ENCODE measurements at regions not wholly inside any gene's neighbourhood (a gene's known extent, or its start where the extent isn't known, plus 50 kb on each side); places are given as distances from the start of the nearest gene placed in this dataset.
"Not testable (repeated sequence)": the region's sequence is repeated elsewhere in the genome, so short reads cannot be mapped to it uniquely, and the experiment has no call there.

DNA sequence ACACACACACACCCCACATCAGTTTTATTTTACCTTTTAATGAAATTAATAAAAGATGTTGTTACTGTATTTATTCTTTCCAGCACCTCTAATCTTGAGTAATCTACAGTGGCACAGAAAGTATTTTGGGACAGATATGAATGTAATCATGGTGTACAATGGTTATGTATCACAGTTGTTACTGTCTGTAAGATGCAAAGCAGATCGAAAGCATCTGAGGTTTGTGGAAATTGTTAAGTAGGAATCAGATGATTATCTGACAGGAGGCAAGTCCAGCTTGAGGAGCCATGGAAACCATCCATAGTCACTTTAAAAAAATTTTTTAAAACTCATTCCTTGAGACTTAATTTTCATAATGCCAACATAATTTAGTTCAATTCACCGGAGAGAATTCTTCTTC is 636.3 kb upstream of the MARCKS start:
- TF ChIP-seq, protein P1, sequence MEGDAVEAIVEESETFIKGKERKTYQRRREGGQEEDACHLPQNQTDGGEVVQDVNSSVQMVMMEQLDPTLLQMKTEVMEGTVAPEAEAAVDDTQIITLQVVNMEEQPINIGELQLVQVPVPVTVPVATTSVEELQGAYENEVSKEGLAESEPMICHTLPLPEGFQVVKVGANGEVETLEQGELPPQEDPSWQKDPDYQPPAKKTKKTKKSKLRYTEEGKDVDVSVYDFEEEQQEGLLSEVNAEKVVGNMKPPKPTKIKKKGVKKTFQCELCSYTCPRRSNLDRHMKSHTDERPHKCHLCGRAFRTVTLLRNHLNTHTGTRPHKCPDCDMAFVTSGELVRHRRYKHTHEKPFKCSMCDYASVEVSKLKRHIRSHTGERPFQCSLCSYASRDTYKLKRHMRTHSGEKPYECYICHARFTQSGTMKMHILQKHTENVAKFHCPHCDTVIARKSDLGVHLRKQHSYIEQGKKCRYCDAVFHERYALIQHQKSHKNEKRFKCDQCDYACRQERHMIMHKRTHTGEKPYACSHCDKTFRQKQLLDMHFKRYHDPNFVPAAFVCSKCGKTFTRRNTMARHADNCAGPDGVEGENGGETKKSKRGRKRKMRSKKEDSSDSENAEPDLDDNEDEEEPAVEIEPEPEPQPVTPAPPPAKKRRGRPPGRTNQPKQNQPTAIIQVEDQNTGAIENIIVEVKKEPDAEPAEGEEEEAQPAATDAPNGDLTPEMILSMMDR (IDR thresholded peaks at IDR 0.05), result no peak
- Histone ChIP-seq H3K4me3 (no peak overlapping the region), H3K9me3 (peaks cover 0 to 10% (median 0%) of the 10 kb centered on the region in 11 donors), H3K27me3 (no peaks in the 10 kb centered on the region), H3K36me3 (no peaks in the 10 kb centered on the region), H3K27ac (no peak overlapping the region), H3K4me1 (no peaks in the 10 kb centered on the region)
- ATAC-seq (no peak), DNase-seq (no peak)
- intact Hi-C loops (cut with DNase I), result no loop called here
- 87 to 89% methylated on average over 2 of the region's 2 CpGs for WGBS, 2 donors

DNA sequence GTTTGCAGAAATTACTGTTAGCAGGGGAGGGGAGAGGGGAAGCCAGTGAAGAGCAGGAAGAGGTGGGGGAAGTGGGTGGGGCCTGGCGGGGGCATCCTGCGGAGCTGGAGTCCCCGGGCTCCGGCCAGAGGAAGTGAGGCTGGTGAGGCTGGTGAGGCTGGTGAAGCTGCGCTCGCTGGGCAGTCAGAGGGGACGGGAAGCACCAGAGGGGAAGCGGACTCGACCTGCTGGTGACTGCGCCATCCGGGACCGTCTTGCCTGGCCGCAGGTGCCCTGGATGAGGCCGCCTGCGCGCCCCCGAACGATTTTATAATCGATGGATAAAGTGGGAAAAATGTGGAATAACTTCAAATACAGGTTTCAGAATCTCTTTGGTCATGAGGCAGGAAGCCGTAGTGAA is 635.3 kb upstream of the MARCKS start:
- DNase-seq, result no peak
- no peak for ATAC-seq
- 86 to 89% methylated on average over 20 of the region's 20 CpGs for WGBS, 2 donors
- TF ChIP-seq, protein P1 (IDR thresholded peaks at IDR 0.05), result no peak
- Histone ChIP-seq H3K4me1 (no peaks in the 10 kb centered on the region), H3K36me3 (no peaks in the 10 kb centered on the region), H3K27ac (no peak overlapping the region), H3K27me3 (no peaks in the 10 kb centered on the region), H3K4me3 (no peak overlapping the region), H3K9me3 (peaks cover 0 to 10% (median 0%) of the 10 kb centered on the region in 11 donors)
- intact Hi-C loops (cut with DNase I), result no loop called here

DNA sequence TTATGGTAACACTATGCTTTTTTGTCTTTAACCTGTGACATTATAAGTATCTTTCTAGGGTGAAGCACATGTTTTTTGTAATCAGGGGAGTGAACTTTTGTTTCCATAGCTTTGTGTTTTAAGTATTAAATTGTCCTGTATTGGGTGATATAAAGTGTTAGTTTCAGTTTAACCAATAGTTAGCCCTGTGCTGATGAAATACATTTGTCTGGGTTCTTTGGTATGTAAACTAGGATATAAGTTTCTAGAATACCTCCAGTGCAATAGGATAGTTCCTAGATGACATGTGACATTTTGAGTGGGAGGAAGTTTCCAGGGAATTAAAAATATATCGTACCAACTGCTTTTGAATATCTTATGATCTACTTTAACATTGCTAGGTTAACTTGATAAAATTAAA is 611.0 kb upstream of the MARCKS start:
- no peaks in the 10 kb centered on the region for H3K9me3 ChIP-seq
- DNase-seq (no peak), ATAC-seq (no peak)
- intact Hi-C loops (cut with DNase I), result no loop called here
- TF ChIP-seq, protein P1 (IDR thresholded peaks at IDR 0.05), result no peak
- H3K27ac ChIP-seq, result no peak overlapping the region
- no peaks in the 10 kb centered on the region for H3K4me1 ChIP-seq
- no peaks in the 10 kb centered on the region for H3K36me3 ChIP-seq
- no peak overlapping the region for H3K4me3 ChIP-seq
- whole genome bisulfite sequencing, 2 donors, result 71 to 75% methylated on average over 1 of the region's 1 CpG
- H3K27me3 ChIP-seq, result peaks cover 0 to 4% (median 0%) of the 10 kb centered on the region in 7 donors

DNA sequence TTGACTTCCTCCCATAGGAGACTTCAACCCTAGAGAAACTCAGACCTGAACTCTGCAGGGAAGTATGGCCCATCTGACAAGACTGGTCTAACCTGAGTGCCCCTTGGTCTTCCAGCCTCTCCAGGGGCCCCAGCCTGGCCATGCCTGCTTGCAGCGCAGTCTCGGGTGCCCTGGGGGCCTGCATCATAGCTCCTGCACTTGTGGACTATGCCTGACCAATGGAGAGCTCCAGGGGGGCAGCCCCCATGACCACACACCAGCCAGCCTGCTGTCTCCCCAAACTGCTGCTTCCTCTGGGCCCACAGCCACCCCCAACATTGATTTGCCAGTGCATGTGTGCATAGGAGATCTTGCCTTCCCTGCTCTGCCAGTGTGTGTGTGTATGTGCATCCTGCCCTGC is 608.6 kb upstream of the MARCKS start:
- TF ChIP-seq, protein P1 (IDR thresholded peaks at IDR 0.05), result no peak
- peaks cover 0 to 4% (median 0%) of the 10 kb centered on the region in 7 donors for H3K27me3 ChIP-seq
- H3K9me3 ChIP-seq, result peaks cover 0 to 11% (median 0%) of the 10 kb centered on the region in 11 donors
- no peaks in the 10 kb centered on the region for H3K36me3 ChIP-seq
- no peak overlapping the region for H3K27ac ChIP-seq
- H3K4me3 ChIP-seq, result no peak overlapping the region
- intact Hi-C loops (cut with DNase I), result no loop called here
- H3K4me1 ChIP-seq, result no peaks in the 10 kb centered on the region
- ATAC-seq (no peak), DNase-seq (no peak)
- 68 to 75% methylated on average over 2 of the region's 2 CpGs for WGBS, 2 donors

DNA sequence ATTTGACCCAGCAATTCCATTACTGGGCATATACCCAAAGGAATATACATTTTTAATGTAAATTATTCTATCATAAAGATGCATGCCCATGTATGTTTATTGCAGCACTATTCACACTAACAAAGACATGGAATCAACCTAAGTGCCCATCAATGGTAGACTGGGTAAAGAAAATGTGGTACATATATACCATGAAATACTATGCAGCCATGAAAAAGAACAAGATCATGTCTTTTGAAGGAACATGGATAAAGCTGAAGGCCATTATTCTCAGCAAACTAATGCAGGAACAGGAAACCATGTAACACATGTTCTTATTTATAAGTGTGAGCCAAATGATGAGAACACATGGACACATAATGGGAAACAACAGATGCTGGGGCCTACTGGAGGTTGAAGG is 603.0 kb upstream of the MARCKS start:
- intact Hi-C loops (cut with DNase I); H3K27me3 ChIP-seq; H3K27ac ChIP-seq; H3K4me1 ChIP-seq; ATAC-seq; H3K4me3 ChIP-seq; DNase-seq; H3K36me3 ChIP-seq: not testable (repeated sequence)
- H3K9me3 ChIP-seq, result peaks cover 0 to 29% (median 4%) of the 10 kb centered on the region in 11 donors
